Occipital lobe (tissue), 1 donor: ENCODE measurements at regions not wholly inside any gene's neighbourhood (a gene's known extent, or its start where the extent isn't known, plus 50 kb on each side); places are given as distances from the start of the nearest gene placed in this dataset.

ENCODE experiments used
- DNase-seq: peaks from one replicate; lab custom pipeline; 2025; lab: John Stamatoyannopoulos, UW

- DNase-seq, result no peak
These were observed 54.0 kb upstream of the SPATS2L start for GRCh38 chr2:200252265-200253067.

- no peak for DNase-seq
These were observed 52.9 kb upstream of the SPATS2L start for GRCh38 chr2:200253639-200254038.

GRCh38 chr2:200254773-200255172 is 51.7 kb upstream of the SPATS2L start:
- DNase-seq, result no peak

GRCh38 chr2:200255549-200255948 is 50.9 kb upstream of the SPATS2L start:
- DNase-seq, result no peak
